SK-N-DZ (cell line): ENCODE measurements at regions not wholly inside any gene's neighbourhood (a gene's known extent, or its start where the extent isn't known, plus 50 kb on each side); places are given as distances from the start of the nearest gene placed in this dataset.
A peak's percentile ranks its signal among the peaks of the same experiment; 100 is the strongest.

Experiments used
- DNase-seq: peaks from one replicate; pipeline ENCODE4 v3.0.0-alpha.2; 2015; ENCODE audit warnings: low spot score

DNA sequence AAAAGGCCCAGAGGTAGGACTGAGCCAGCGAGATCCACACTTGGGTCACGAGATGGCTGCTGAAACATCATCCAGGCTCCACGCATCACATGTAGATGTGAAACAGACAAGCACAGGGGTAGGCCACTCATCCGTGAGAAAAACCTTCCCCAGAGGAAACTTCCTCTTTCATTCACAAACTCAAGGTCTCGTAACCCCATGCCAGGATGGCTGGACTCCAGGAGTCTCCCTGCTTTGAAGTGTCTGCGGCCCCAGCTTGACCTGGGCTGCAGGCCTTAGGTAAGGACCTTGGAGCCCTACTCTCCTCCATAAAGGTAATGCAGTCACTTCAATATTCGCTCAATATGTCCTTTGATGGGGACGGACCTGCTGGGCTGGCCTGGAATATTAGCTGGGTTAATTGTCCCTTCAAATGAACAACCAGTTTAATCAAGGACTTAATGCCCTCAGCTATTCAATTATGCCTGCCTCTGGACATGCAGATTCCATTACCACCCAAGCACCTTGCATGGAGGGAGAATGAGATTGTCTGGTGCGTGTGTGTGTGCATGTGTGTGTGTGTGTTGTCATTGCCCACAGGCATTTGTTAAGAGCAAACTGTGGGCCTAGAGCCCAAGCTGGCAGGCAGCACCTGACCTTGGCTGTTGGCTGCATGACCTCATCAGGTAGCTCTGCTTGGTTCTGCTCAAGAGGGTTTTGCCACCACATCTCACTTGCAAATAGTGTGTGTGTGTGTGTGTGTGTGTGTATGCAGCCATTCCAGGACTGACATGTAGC lies 186.9 kb upstream of the TLE3 start:
- peak; percentile 53 for DNase-seq

GRCh38 chr15:70283511-70283910 lies 185.8 kb upstream of the TLE3 start:
- DNase-seq: no peak

DNA sequence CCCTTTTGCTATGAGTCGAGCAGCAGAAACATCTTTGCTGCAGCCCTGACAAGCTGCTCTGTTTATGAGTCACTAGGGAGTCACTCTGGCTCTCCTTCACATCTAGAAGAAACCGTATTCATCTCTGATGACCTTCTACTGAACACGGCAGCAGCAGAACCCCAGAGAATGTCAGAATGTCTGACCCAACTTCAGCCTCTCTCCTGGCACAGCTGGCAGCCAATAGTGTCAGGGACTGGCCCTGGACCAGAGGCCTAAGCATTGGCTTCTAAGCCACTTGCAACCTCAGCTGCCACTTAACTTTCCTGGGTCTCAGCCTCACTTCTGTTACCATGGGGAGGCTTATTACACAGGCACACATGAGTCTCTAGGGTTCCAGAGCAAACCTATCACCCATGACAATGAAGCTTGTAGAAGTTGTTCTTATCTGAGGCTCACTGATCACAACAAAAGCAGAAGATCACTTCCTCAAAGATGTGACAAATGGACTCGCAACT lies 184.1 kb upstream of the TLE3 start:
- no peak for DNase-seq

DNA sequence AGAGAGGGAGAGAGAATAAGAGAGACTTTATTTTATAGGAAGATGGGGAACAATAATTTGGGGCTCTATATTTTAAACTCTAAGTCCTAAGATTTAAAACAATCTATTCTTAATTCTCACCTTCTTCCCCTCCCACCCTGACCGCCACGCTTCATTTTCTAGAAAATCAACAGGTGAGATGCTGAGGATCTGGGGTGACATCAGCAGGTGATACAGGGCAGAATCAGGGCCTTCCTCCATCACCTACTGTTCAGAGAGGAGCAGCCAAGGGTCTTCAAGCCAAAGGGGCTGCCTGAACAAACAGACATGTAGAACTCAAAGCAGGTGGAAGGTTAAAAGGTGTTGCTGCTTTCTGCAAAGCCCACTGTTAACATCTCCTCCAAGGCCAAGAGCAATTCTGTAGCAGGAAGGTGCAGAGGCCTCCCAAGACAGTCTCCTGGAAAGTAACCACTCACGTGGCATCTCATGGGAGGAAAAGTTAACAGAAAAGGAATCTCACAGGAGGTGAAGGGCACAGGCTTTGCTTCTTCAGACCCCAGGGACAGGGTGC lies 183.6 kb upstream of the TLE3 start:
- no peak for DNase-seq

DNA sequence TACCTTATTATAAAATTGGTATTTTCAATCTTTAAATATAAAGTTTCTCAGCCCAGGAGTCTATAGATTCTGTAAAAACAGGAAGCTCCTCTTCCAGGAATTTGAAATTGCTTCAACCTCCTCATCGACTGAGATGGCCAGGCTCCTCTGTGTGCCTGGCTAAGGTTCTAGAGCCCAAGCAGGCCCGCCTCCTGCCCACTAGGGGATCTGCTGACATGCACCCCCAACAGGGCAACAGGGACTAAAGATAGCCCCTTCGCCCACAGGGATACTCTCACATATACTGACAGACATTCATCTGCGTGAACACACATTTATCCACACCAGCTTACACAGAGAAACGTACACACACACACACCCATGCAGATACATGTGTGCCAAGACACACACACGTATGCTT lies 183.1 kb upstream of the TLE3 start:
- DNase-seq: no peak

DNA sequence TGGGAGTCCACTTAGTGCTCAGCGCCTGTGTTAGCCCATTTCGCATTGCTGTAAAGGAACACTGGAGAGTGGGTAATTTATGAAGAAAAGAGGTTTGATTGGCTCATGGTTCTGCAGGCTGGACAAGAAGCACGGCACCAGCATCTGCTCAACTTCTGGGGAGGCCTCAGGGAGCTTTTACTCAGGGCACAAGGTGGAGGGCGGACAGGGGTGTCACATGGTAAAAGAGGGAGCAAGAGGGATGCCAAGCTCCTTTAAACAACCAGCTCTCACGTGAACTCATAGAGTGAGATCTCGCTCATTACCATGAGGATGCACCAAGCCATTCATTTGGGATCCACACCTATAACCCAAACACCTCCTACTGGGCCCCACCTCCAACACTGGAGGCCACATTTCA lies 181.4 kb upstream of the TLE3 start:
- DNase-seq: no peak

GRCh38 chr15:70278644-70279043 lies 180.9 kb upstream of the TLE3 start:
- no peak for DNase-seq

- no peak for DNase-seq
These were observed 179.8 kb upstream of the TLE3 start for GRCh38 chr15:70277556-70277955.

DNA sequence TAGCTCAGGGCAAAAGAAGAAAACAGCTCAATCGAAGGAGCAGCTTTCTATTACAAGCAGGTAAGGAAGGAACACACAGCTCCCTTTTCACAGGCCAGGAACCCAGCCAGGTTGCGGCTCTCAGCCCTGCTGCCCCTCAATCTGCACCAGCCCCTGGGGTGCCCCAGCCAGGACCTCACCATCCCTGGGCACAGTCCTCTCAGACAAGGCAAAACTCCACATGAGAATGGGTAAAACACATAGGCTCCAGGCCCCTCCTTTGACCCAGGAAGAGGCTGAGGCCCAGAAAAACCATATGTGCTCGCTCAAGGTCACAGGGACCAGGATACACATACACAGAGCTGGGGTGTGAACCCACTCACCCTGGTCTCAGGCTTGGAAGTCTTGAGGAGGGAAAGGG lies 178.7 kb upstream of the TLE3 start:
- DNase-seq: no peak

- DNase-seq: no peak
These were observed 177.9 kb upstream of the TLE3 start for GRCh38 chr15:70275461-70276138.

- no peak for DNase-seq
These were observed 177.2 kb upstream of the TLE3 start for GRCh38 chr15:70274908-70275307.

DNA sequence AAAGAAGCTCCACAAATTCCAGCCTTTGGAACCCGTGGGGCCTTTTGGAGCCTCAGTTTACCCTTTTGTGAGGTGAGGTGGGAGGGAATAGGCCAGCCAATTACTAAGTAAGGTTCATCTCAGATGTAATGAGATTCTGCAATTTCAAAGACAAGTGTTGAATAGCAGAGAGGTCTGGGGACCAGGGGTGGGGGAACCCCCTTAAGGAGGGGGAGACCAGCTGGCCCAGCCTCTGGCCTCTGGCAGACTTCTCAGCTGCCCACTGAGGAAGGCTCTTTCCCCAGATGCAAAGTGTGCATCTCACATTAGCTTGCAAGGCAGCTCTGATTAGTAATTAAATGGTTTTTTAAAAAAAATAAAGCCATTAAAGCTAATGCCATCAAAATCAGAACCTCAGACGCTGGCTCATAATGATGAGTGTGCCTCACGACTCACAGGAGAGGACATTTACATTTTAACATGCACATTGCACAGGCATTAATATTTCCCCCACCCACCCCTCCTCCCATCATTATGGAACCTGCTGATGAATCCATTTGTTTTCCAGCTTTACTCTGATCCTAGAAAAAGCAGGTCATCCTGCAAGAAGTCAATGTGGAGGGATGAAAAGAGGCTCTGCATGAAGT lies 176.7 kb upstream of the TLE3 start:
- DNase-seq: no peak

DNA sequence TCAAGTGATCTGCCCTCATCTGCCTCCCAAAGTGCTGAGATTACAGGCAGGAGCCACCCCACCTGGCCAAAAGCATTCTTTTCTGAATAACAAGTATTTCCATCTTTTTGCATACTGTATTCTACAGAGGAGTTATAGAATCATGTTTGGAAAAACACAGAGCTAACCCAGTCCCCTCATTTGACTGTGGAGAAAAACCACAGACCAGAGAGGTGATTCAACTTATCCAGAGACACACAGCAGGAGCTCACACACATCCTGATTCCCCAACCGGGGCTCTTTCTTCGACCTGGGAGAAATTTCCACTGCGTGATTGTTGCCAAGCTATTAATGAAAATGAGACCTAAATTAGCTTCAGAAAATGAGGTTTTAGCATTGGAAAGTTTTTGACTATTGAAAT lies 176.1 kb upstream of the TLE3 start:
- DNase-seq: no peak

- peak; percentile 65 for DNase-seq
These were observed 175.0 kb upstream of the TLE3 start for GRCh38 chr15:70272565-70273355.

DNA sequence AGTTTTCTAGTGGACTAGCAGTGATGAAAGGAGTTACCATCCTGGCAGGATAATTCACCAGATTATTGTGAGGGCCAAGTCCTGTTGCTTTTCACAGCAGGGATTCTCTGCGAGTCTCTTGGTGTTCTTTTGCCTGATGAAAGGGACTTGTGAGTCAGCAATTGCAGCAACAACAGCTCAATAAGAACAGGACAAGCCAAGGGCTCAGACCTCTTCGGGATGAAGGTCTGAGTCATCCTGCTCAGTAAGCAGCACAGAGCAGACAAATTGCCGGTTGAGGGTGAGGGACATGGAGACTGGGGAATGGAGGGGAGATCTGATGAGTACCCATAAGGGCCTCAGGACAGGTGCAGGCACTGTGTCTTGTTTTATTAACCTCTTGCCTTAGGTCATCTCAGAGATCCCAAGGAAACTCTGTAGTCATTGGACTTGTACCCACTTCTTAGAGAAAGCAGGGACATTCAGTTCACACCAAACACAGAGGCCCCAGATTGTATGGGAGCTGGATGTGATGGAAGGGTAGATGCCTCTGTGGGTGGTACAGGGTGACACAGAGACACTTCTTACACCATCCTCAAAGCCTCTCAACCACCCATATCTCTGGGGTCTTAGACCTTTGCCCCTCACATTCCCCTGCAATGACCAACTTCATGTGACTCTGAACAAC lies 173.8 kb upstream of the TLE3 start:
- no peak for DNase-seq

- DNase-seq: no peak
These were observed 173.0 kb upstream of the TLE3 start for GRCh38 chr15:70270752-70271111.

DNA sequence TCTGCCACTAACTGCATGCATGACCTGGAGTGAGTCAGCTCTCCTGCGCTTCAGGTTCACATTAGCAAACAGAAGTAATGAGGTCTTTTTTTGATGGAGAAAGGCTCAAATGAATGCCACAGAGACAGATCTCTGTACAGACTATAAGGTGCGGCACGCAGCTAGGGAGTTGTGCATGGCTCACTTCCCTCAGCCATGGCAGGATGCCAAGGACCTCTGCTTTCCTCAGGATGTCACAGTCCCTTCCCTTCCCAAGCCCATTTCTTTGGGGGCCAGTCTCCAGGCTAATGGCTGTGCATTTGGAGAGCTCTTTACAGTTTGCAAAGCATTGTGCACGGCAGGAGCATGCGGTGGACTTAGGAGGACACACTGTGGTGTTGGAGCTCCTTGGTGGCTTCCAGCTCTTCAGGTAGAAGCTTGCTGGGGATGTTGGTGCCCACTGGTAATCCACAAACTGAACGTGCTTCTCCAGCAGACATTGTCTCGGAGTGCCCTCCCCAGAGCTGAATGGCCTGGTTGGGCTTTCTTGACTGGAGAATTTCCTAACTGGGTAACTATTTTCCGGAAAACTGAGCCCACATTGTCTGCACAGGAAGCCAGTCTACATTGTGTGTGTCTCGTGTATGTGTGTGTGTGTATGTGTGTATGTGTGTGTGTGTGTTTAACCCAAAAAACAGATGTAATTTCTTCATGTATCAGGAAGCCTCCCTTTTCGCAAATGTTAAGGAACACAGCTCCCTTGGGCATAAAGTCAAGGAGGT lies 172.5 kb upstream of the TLE3 start:
- DNase-seq: no peak

DNA sequence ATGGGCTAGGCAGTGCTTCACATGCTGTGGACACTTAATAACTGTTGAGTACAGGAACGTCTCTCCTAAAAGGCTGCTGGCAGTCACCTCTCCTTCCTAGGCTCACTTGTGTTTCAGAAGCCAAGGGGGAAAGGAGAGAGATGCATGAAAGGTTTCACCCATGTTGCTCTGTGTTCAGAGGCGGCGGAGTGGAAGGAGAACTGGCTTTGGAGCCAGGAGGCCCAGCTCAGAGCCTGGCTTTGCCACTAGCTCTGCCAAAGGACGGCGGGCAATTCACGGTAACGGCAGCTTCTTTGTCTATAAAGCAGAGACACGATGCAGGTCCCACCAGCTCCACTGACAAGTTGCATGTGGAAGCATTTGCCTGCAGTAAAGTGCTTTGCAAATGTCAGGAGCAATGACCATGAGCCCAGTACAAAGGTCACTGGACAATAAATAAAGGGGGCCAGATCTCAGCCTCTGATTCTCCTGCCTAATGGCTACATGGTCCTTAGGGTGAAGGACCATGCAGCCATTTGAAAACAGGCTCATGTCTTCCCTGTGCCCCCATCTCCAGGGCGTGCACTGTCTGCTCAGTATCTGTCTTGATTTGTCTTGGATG lies 171.7 kb upstream of the TLE3 start:
- no peak for DNase-seq

GRCh38 chr15:70268698-70269251 lies 171.1 kb upstream of the TLE3 start:
- no peak for DNase-seq

DNA sequence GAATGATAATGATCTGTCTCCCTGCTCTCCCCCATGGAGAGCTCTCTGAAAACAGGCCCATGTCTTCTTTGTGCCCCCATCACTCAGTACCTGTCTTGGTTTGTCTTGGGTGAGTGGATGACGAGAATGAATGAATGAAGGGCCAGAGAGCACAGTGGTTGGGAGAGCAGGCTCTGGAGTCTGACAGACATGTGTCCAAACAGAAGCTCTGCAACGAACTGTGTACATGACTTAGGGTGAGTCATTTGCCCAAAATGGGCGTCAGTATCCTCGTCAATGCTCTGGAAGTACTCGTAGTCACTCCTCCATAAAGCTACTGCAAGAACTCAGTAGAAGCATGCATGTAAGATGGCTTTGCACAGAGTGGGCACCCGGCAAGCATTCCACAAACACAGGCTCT lies 170.2 kb upstream of the TLE3 start:
- no peak for DNase-seq
